ENCODE measurements at regions not wholly inside any gene's neighbourhood (a gene's known extent, or its start where the extent isn't known, plus 50 kb on each side); places are given as distances from the start of the nearest gene placed in this dataset.

DNA sequence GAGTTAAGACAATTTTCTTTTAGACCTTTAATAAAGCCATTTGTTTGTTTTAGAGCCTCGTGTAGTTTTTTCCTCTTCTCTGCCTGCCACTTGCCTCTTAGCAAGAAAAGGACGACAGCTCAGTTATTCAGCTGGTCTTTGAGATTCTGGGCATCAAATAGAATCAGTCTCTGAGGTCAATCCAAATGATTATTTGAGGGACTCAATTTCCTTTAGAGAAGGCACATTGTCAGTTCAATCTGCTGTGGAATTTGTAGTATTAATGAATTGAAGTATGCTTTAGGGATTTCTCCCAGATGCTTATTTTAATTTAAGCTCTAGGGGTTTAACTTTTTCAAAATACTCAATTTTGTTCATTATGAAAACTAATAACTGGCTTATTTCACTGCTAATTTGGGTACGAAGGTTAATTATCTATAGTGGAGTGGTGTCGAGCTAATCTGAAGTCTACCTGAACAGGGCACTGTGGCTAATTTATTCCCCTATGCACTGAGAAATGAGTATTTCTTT, 841.2 kb upstream of the AUTS2 start:
- Histone ChIP-seq H2AFZ (ENCODE audit: low read depth) (no peak overlapping the region), H3K4me3 (IDR thresholded peaks at IDR 0.05; ENCODE audit: insufficient read depth, low read depth, low read length) (no peak overlapping the region), H3K36me3 (ENCODE audit: insufficient read depth) (no peaks in the 10 kb centered on the region), H4K20me1 (ENCODE audit: insufficient read depth) (no peaks in the 10 kb centered on the region), H3K27me3 (ENCODE audit: insufficient read depth, low read depth) (no peaks in the 10 kb centered on the region), H3K4me1 (ENCODE audit: low read depth, poor library complexity, severe bottlenecking) (no peaks in the 10 kb centered on the region), H3K4me2 (no peak overlapping the region), H3K27ac (no peak overlapping the region), H3K79me2 (ENCODE audit: insufficient read depth, low read depth) (no peaks in the 10 kb centered on the region), H3K9ac (no peak overlapping the region)
- no peak for TF ChIP-seq CTCF (conservative IDR thresholded peaks at IDR 0.05; ENCODE audit: low read depth, low read length)

- Histone ChIP-seq H3K9ac (no peak overlapping the region), H3K36me3 (ENCODE audit: insufficient read depth) (no peaks in the 10 kb centered on the region), H3K4me2 (no peak overlapping the region), H3K79me2 (ENCODE audit: insufficient read depth, low read depth) (no peaks in the 10 kb centered on the region), H3K27ac (no peak overlapping the region), H2AFZ (ENCODE audit: low read depth) (no peak overlapping the region), H3K4me3 (IDR thresholded peaks at IDR 0.05; ENCODE audit: insufficient read depth, low read depth, low read length) (no peak overlapping the region), H3K4me1 (ENCODE audit: low read depth, poor library complexity, severe bottlenecking) (no peaks in the 10 kb centered on the region), H3K27me3 (ENCODE audit: insufficient read depth, low read depth) (no peaks in the 10 kb centered on the region), H4K20me1 (ENCODE audit: insufficient read depth) (no peaks in the 10 kb centered on the region)
- no peak for TF ChIP-seq CTCF (conservative IDR thresholded peaks at IDR 0.05; ENCODE audit: low read depth, low read length)
These were observed 837.7 kb upstream of the AUTS2 start for GRCh38 chr7:68760556-68760955.

- Histone ChIP-seq H3K4me1 (ENCODE audit: low read depth, poor library complexity, severe bottlenecking) (no peaks in the 10 kb centered on the region), H2AFZ (ENCODE audit: low read depth) (no peak overlapping the region), H3K9ac (no peak overlapping the region), H4K20me1 (ENCODE audit: insufficient read depth) (no peaks in the 10 kb centered on the region), H3K4me3 (IDR thresholded peaks at IDR 0.05; ENCODE audit: insufficient read depth, low read depth, low read length) (no peak overlapping the region), H3K4me2 (no peak overlapping the region), H3K79me2 (ENCODE audit: insufficient read depth, low read depth) (no peaks in the 10 kb centered on the region), H3K36me3 (ENCODE audit: insufficient read depth) (no peaks in the 10 kb centered on the region), H3K27me3 (ENCODE audit: insufficient read depth, low read depth) (no peaks in the 10 kb centered on the region), H3K27ac (no peak overlapping the region)
- TF ChIP-seq CTCF (conservative IDR thresholded peaks at IDR 0.05; ENCODE audit: low read depth, low read length): no peak
These were observed 830.8 kb upstream of the AUTS2 start for GRCh38 chr7:68767462-68767861.

GRCh38 chr7:68770649-68771048, 827.6 kb upstream of the AUTS2 start:
- Histone ChIP-seq H4K20me1 (ENCODE audit: insufficient read depth) (no peaks in the 10 kb centered on the region), H3K36me3 (ENCODE audit: insufficient read depth) (no peaks in the 10 kb centered on the region), H3K4me2 (no peak overlapping the region), H2AFZ (ENCODE audit: low read depth) (no peak overlapping the region), H3K79me2 (ENCODE audit: insufficient read depth, low read depth) (no peaks in the 10 kb centered on the region), H3K4me3 (IDR thresholded peaks at IDR 0.05; ENCODE audit: insufficient read depth, low read depth, low read length) (no peak overlapping the region), H3K4me1 (ENCODE audit: low read depth, poor library complexity, severe bottlenecking) (no peaks in the 10 kb centered on the region), H3K27me3 (ENCODE audit: insufficient read depth, low read depth) (no peaks in the 10 kb centered on the region), H3K27ac (no peak overlapping the region), H3K9ac (no peak overlapping the region)
- no peak for TF ChIP-seq CTCF (conservative IDR thresholded peaks at IDR 0.05; ENCODE audit: low read depth, low read length)
